ENCODE measurements at regions not wholly inside any gene's neighbourhood (a gene's known extent, or its start where the extent isn't known, plus 50 kb on each side); places are given as distances from the start of the nearest gene placed in this dataset.
"Not testable (repeated sequence)": the region's sequence is repeated elsewhere in the genome, so short reads cannot be mapped to it uniquely, and the experiment has no call there.

DNA sequence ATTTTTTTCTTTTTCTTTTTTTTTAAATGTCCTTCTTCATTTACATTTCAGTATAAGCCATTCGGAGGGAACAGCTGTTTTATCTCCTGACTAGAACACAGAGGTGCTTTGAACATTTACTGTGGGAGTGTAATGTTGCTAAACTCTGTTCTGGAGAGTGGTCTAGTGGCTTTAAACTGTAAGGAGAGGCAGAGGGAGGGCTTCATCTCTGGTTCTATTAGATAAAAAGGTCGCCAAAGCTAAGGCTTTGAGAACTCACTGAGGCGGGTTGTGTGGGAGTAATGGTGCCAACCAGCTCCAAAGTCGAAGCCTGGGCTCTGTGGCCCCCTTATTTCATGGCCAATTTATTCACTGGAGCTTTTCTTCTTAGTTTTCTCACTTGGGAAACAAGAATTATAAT, 133.2 kb downstream of the ANXA2 start:
- H3K4me3 Mint-ChIP-seq, result no peak overlapping the region
- H3K27me3 Mint-ChIP-seq, result peaks cover 24% of the 10 kb centered on the region
- H3K4me1 Mint-ChIP-seq, result no peaks in the 10 kb centered on the region
- H3K27ac Mint-ChIP-seq, result no peak overlapping the region
- no peaks in the 10 kb centered on the region for H3K36me3 Mint-ChIP-seq (ENCODE audit: low read depth)
- no peaks in the 10 kb centered on the region for H3K9me3 Mint-ChIP-seq
- no peak for ATAC-seq (replicated peaks)

DNA sequence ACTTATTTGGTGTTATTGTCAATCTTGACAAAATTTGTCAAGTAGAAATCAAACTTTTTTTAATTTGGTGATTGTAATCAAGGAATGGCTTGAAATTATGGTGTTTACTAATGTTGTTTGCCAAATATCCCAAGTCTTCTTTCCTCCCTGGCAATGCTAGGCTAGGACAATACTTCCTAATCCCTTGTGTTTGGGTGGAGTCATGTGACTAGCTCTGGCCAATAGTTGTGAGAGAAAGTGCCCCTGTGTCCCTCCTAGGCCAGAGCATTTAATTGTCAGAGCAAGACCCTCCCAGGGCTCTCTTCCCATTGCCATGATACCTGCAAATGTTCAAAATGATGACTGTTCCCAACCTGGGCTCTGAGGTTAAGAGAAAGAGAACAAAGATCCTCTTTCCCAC, 132.7 kb downstream of the ANXA2 start:
- no peak overlapping the region for H3K27ac Mint-ChIP-seq
- no peaks in the 10 kb centered on the region for H3K36me3 Mint-ChIP-seq (ENCODE audit: low read depth)
- H3K9me3 Mint-ChIP-seq, result no peaks in the 10 kb centered on the region

DNA sequence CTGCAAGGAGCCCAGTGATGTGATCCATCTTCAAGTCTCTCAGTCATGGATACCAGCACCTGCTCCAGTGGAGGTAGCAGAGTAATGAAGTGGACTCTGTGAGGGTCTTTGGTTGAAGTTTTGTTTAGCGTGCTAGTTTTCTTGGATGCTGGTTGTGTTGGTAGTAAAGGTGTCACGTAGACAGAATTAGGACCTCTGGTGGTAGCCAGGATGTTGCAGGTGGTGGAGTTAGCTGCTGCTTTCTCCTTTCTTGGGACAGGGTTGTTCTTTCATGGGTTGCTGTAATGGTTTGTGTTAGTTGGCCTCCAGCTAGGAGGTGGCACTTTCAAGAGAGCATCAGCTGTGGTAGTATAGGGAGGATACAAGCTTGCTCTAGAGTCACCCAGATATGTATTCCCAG, 125.2 kb downstream of the ANXA2 start:
- Mint-ChIP-seq H3K36me3 (ENCODE audit: low read depth) (no peaks in the 10 kb centered on the region), H3K27me3 (peaks cover 35% of the 10 kb centered on the region), H3K9me3 (peaks cover 10% of the 10 kb centered on the region), H3K4me1 (peaks cover 3% of the 10 kb centered on the region), H3K4me3 (no peak overlapping the region), H3K27ac (no peak overlapping the region)
- no peak for ATAC-seq (replicated peaks)

More for the DNA sequence above, 132.7 kb downstream of the ANXA2 start:
- no peak for ATAC-seq (replicated peaks)
- Mint-ChIP-seq H3K4me3 (no peak overlapping the region), H3K4me1 (no peaks in the 10 kb centered on the region), H3K27me3 (peaks cover 26% of the 10 kb centered on the region)

DNA sequence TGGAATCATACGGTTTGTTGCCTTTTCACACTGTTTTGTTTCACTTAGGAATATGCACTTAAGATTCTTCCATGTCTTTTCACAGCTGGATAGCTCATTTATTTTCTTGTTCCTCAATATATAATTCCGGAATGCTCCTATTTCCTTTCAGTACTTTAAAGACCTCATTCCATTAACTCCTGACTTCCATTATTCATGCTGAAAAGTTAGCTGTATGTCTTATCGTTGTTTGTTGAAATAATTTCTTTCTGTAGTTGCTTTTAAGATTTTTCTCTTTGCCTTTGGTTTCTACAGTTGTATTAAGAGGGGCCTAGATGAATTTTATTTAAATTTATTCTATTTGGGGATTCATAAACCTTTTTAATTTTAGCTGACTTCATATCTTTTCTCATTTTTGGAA, 122.2 kb downstream of the ANXA2 start:
- Mint-ChIP-seq H3K9me3 (peaks cover 10% of the 10 kb centered on the region), H3K4me3 (no peak overlapping the region), H3K27ac (no peak overlapping the region), H3K27me3 (peaks cover 31% of the 10 kb centered on the region), H3K36me3 (ENCODE audit: low read depth) (no peaks in the 10 kb centered on the region), H3K4me1 (peaks cover 3% of the 10 kb centered on the region)
- ATAC-seq (replicated peaks), result no peak

DNA sequence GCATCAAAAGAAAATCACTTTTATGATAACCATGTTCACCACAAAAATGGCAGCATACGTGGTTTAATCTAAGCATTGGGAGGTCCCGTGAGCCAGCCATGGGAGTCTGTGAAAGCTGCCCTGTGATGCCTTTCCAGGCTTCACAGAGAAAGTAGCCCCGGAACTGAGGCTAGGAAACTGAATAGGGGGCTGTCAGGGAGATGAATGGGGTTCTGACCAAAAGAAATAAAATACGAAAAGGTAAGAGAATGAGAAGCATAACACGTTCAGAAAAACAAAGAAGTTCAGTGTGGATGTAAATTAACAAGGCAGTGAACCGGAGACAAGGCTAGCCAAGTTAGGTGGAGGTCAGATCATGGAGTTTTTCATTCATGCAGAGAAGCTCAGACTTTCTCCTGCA, 118.9 kb downstream of the ANXA2 start:
- no peak overlapping the region for H3K27ac Mint-ChIP-seq
- peaks cover 10% of the 10 kb centered on the region for H3K9me3 Mint-ChIP-seq
- no peaks in the 10 kb centered on the region for H3K36me3 Mint-ChIP-seq (ENCODE audit: low read depth)
- ATAC-seq (replicated peaks), result no peak
- H3K4me1 Mint-ChIP-seq, result no peaks in the 10 kb centered on the region
- peaks cover 30% of the 10 kb centered on the region for H3K27me3 Mint-ChIP-seq
- H3K4me3 Mint-ChIP-seq, result no peak overlapping the region

DNA sequence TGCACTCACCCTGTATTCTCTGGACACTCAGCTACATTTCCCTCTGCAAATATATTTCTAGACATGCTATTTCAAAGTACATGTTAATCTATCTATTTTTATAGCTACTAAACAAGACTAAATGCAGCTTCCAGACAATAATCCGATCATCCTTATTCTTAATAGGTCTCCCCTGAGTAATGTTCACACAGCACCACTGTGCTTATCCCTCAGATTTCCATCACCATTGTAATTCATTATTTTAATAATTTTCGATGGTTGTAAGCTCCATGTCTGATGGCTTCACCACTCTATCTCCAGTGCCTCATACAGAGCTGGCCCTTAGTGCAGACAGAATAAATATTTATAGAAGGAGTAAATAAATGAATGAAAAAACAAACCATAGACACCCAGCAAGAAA, 117.5 kb downstream of the ANXA2 start:
- H3K9me3 Mint-ChIP-seq, result peaks cover 8% of the 10 kb centered on the region
- peaks cover 37% of the 10 kb centered on the region for H3K27me3 Mint-ChIP-seq
- ATAC-seq (replicated peaks), result no peak
- H3K4me1 Mint-ChIP-seq, result no peaks in the 10 kb centered on the region
- no peak overlapping the region for H3K27ac Mint-ChIP-seq
- H3K4me3 Mint-ChIP-seq, result no peak overlapping the region
- H3K36me3 Mint-ChIP-seq (ENCODE audit: low read depth), result no peaks in the 10 kb centered on the region

DNA sequence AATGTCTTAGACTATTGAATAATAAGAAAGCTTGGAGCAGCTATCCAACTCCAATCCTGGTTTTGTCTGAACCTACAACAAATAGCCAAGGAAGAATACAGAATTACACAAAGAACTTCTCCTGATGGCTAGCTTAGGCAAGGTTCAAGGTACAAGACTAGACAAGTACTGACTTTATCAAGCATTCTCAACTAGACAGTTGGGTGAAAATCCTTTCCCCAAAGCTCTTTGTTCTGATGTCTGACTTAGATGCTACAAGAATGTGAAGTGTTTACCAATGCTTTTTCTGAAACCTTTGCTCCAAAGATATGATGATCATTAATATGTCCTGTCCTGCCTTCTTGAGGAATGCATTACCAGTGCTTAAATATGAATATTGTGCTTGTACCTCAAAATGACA, 113.8 kb downstream of the ANXA2 start:
- Mint-ChIP-seq H3K27me3 (peaks cover 24% of the 10 kb centered on the region), H3K9me3 (no peaks in the 10 kb centered on the region), H3K27ac (no peak overlapping the region), H3K36me3 (ENCODE audit: low read depth) (no peaks in the 10 kb centered on the region), H3K4me3 (no peak overlapping the region), H3K4me1 (no peaks in the 10 kb centered on the region)
- ATAC-seq (replicated peaks), result no peak

DNA sequence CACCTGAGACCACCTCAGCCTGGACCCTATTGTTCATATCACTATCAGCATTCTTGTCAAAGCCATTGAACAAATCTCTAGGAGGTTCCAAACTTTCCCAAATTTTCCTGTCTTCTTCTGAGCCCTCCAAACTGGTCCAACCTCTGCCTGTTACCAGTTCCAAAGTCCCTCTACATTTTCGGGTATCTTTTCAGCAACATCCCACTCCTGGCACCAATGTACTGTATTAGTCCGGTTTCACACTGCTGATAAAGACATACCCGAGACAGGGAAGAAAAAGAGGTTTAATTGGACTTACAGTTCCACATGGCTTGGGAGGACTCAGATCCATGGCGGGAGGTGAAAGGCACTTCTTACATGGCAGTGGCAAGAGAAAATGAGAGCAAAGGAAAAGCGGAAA, 101.9 kb downstream of the ANXA2 start:
- H3K27ac Mint-ChIP-seq; H3K36me3 Mint-ChIP-seq (ENCODE audit: low read depth); H3K4me1 Mint-ChIP-seq; H3K4me3 Mint-ChIP-seq; H3K9me3 Mint-ChIP-seq; ATAC-seq (replicated peaks); H3K27me3 Mint-ChIP-seq: not testable (repeated sequence)

DNA sequence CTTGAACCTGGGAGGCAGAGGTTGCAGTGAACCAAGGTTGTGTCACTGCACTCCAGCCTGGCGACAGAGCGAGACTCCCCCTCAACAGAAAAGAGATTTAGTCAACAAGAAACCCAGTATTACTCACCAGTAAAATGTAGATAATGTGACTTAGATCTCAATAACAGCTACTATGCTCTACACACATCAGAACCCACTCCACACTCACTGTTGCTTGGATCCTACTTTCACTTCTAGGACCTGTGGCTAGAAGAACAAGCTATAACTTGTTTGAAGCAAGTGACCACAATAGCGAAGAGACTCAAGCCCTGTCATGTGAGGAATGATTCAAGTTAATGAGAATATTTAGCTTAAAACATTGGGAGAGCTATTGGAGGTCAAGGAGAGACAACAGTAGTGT, 100.7 kb downstream of the ANXA2 start:
- no peaks in the 10 kb centered on the region for H3K9me3 Mint-ChIP-seq
- no peaks in the 10 kb centered on the region for H3K36me3 Mint-ChIP-seq (ENCODE audit: low read depth)
- peaks cover 4% of the 10 kb centered on the region for H3K27me3 Mint-ChIP-seq
- H3K4me1 Mint-ChIP-seq, result no peaks in the 10 kb centered on the region
- H3K4me3 Mint-ChIP-seq, result no peak overlapping the region
- H3K27ac Mint-ChIP-seq, result no peak overlapping the region
- ATAC-seq (replicated peaks), result peak; percentile 87
